ENCODE measurements at regions not wholly inside any gene's neighbourhood (a gene's known extent, or its start where the extent isn't known, plus 50 kb on each side); places are given as distances from the start of the nearest gene placed in this dataset.

GRCh38 chr3:94232921-94233320 lies 170.1 kb downstream of the NSUN3 start:
- H3K27me3 ChIP-seq (ENCODE audit: insufficient read depth, low read length) = no peaks in the 10 kb centered on the region
- H3K4me2 ChIP-seq (ENCODE audit: low read length) = no peak overlapping the region
- no peaks in the 10 kb centered on the region for H3K9me3 ChIP-seq (ENCODE audit: low read length)
- H2AFZ ChIP-seq (ENCODE audit: low read length) = no peak overlapping the region
- H3K79me2 ChIP-seq (ENCODE audit: insufficient read depth, low read length) = no peaks in the 10 kb centered on the region
- H3F3A ChIP-seq (ENCODE audit: insufficient read depth, low read length) = no peaks in the 10 kb centered on the region
- no peaks in the 10 kb centered on the region for H4K20me1 ChIP-seq (ENCODE audit: insufficient read depth, low read length)
- no peak for TF ChIP-seq CTCF (IDR thresholded peaks at IDR 0.05; ENCODE audit: low read length)
- no peak for TF ChIP-seq EZH2 (IDR thresholded peaks at IDR 0.05; ENCODE audit: borderline replicate concordance, low read length)
- no peaks in the 10 kb centered on the region for H3K9me2 ChIP-seq (ENCODE audit: low read depth, low read length)
- H3K27ac ChIP-seq (ENCODE audit: low read depth, low read length, poor library complexity, severe bottlenecking) = no peak overlapping the region
- H3K4me3 ChIP-seq (ENCODE audit: low read depth, low read length, poor library complexity, severe bottlenecking) = no peak overlapping the region
- no peaks in the 10 kb centered on the region for H3K4me1 ChIP-seq (ENCODE audit: insufficient read depth, low read length, severe bottlenecking)
- no peak overlapping the region for H3K9ac ChIP-seq (ENCODE audit: low read length)
- H3K36me3 ChIP-seq (ENCODE audit: insufficient read depth, low read length) = no peaks in the 10 kb centered on the region

- Histone ChIP-seq H3F3A (ENCODE audit: insufficient read depth, low read length) (no peaks in the 10 kb centered on the region), H4K20me1 (ENCODE audit: insufficient read depth, low read length) (no peaks in the 10 kb centered on the region), H3K4me3 (ENCODE audit: low read depth, low read length, poor library complexity, severe bottlenecking) (no peak overlapping the region), H3K4me1 (ENCODE audit: insufficient read depth, low read length, severe bottlenecking) (no peaks in the 10 kb centered on the region), H3K9me3 (ENCODE audit: low read length) (no peaks in the 10 kb centered on the region), H3K9me2 (ENCODE audit: low read depth, low read length) (no peaks in the 10 kb centered on the region), H3K27me3 (ENCODE audit: insufficient read depth, low read length) (no peaks in the 10 kb centered on the region), H3K79me2 (ENCODE audit: insufficient read depth, low read length) (no peaks in the 10 kb centered on the region), H3K27ac (ENCODE audit: low read depth, low read length, poor library complexity, severe bottlenecking) (no peak overlapping the region), H2AFZ (ENCODE audit: low read length) (no peak overlapping the region), H3K4me2 (ENCODE audit: low read length) (no peak overlapping the region), H3K36me3 (ENCODE audit: insufficient read depth, low read length) (no peaks in the 10 kb centered on the region), H3K9ac (ENCODE audit: low read length) (no peak overlapping the region)
- TF ChIP-seq CTCF (IDR thresholded peaks at IDR 0.05; ENCODE audit: low read length) = peak; percentile 79
- TF ChIP-seq EZH2 (IDR thresholded peaks at IDR 0.05; ENCODE audit: borderline replicate concordance, low read length) = no peak
These were observed 171.4 kb downstream of the NSUN3 start for GRCh38 chr3:94234177-94234788.

GRCh38 chr3:94241986-94242385 lies 179.1 kb downstream of the NSUN3 start:
- no peak overlapping the region for H2AFZ ChIP-seq (ENCODE audit: low read length)
- H3K27ac ChIP-seq (ENCODE audit: low read depth, low read length, poor library complexity, severe bottlenecking) = no peak overlapping the region
- no peaks in the 10 kb centered on the region for H3K9me3 ChIP-seq (ENCODE audit: low read length)
- H3K4me2 ChIP-seq (ENCODE audit: low read length) = no peak overlapping the region
- no peak for TF ChIP-seq CTCF (IDR thresholded peaks at IDR 0.05; ENCODE audit: low read length)
- no peak for TF ChIP-seq EZH2 (IDR thresholded peaks at IDR 0.05; ENCODE audit: borderline replicate concordance, low read length)
- H4K20me1 ChIP-seq (ENCODE audit: insufficient read depth, low read length) = no peaks in the 10 kb centered on the region
- no peaks in the 10 kb centered on the region for H3F3A ChIP-seq (ENCODE audit: insufficient read depth, low read length)
- no peak overlapping the region for H3K9ac ChIP-seq (ENCODE audit: low read length)
- H3K9me2 ChIP-seq (ENCODE audit: low read depth, low read length) = no peaks in the 10 kb centered on the region
- H3K4me3 ChIP-seq (ENCODE audit: low read depth, low read length, poor library complexity, severe bottlenecking) = no peak overlapping the region
- H3K36me3 ChIP-seq (ENCODE audit: insufficient read depth, low read length) = no peaks in the 10 kb centered on the region
- H3K4me1 ChIP-seq (ENCODE audit: insufficient read depth, low read length, severe bottlenecking) = no peaks in the 10 kb centered on the region
- H3K79me2 ChIP-seq (ENCODE audit: insufficient read depth, low read length) = no peaks in the 10 kb centered on the region
- no peaks in the 10 kb centered on the region for H3K27me3 ChIP-seq (ENCODE audit: insufficient read depth, low read length)
